Type B pancreatic cell (in vitro differentiated cells): ENCODE measurements at regions not wholly inside any gene's neighbourhood (a gene's known extent, or its start where the extent isn't known, plus 50 kb on each side); places are given as distances from the start of the nearest gene placed in this dataset.

Source experiments
- DNase-seq: peaks from one replicate; pipeline ENCODE4 v3.0.0; 2021; ENCODE audit warnings: mixed read lengths; ENCODE audit not compliant: unreplicated experiment; ENCODE audit errors: extremely low spot score
- H3K27ac Mint-ChIP-seq: 2 replicates; pipeline ENCODE4 v1.8.0; 2021; ENCODE audit warnings: mild to moderate bottlenecking, mixed read lengths
- H3K27me3 Mint-ChIP-seq: 2 replicates; pipeline ENCODE4 v1.8.0; 2021; ENCODE audit warnings: mixed read lengths
- H3K36me3 Mint-ChIP-seq: 2 replicates; pipeline ENCODE4 v1.8.0; 2021; ENCODE audit warnings: mixed read lengths
- H3K4me1 Mint-ChIP-seq: one replicate; pipeline ENCODE4 v1.8.0; 2021; ENCODE audit warnings: mixed read lengths; ENCODE audit not compliant: unreplicated experiment
- H3K4me3 Mint-ChIP-seq: 2 replicates; pipeline ENCODE4 v1.8.0; 2021; ENCODE audit warnings: mild to moderate bottlenecking, mixed read lengths
- H3K9me3 Mint-ChIP-seq: 2 replicates; pipeline ENCODE4 v1.8.0; 2021; ENCODE audit warnings: mixed read lengths
- TF ChIP-seq, protein P1 (sequence below): fragments of 200-600 bp; sonication (generic); conservative IDR thresholded peaks from 2 replicates; pipeline ENCODE4 v1.5.0; 2021; ENCODE audit warnings: antibody characterized with exemption, mild to moderate bottlenecking

- no peak for DNase-seq
- H3K27ac Mint-ChIP-seq = no peak overlapping the region
- H3K9me3 Mint-ChIP-seq = no peaks in the 10 kb centered on the region
- peaks cover 7% of the 10 kb centered on the region for H3K27me3 Mint-ChIP-seq
- peaks cover 4% of the 10 kb centered on the region for H3K36me3 Mint-ChIP-seq
- TF ChIP-seq, protein P1, sequence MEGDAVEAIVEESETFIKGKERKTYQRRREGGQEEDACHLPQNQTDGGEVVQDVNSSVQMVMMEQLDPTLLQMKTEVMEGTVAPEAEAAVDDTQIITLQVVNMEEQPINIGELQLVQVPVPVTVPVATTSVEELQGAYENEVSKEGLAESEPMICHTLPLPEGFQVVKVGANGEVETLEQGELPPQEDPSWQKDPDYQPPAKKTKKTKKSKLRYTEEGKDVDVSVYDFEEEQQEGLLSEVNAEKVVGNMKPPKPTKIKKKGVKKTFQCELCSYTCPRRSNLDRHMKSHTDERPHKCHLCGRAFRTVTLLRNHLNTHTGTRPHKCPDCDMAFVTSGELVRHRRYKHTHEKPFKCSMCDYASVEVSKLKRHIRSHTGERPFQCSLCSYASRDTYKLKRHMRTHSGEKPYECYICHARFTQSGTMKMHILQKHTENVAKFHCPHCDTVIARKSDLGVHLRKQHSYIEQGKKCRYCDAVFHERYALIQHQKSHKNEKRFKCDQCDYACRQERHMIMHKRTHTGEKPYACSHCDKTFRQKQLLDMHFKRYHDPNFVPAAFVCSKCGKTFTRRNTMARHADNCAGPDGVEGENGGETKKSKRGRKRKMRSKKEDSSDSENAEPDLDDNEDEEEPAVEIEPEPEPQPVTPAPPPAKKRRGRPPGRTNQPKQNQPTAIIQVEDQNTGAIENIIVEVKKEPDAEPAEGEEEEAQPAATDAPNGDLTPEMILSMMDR = no peak
- H3K4me1 Mint-ChIP-seq = peaks cover 9% of the 10 kb centered on the region
- H3K4me3 Mint-ChIP-seq = no peak overlapping the region
Measured at GRCh38 chr4:24411299-24411698, 173.1 kb downstream of the DHX15 start.

DNA sequence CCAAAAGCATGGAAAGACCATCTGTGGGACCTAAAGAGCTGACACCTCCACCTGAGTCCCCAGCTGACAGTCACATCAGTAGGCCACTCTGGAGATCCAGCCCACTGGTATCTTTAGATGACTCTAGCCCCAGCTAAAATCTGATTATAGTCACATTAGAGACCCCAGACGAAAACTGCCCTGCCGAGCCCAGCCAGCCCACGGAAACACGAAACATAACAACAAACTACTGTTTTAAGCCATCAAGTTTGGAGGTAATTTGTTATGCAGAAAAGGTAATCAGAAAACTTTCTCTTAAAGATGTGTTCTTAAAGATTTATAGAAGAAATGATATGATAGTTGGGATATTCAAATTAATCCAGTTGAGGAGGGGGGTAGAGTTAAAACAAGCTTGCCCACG lies 175.7 kb downstream of the DHX15 start:
- H3K27ac Mint-ChIP-seq = no peak overlapping the region
- no peak overlapping the region for H3K4me3 Mint-ChIP-seq
- no peaks in the 10 kb centered on the region for H3K9me3 Mint-ChIP-seq
- DNase-seq = no peak
- peaks cover 8% of the 10 kb centered on the region for H3K4me1 Mint-ChIP-seq
- peaks cover 4% of the 10 kb centered on the region for H3K36me3 Mint-ChIP-seq
- H3K27me3 Mint-ChIP-seq = peaks cover 6% of the 10 kb centered on the region
- TF ChIP-seq, protein P1 = no peak

DNA sequence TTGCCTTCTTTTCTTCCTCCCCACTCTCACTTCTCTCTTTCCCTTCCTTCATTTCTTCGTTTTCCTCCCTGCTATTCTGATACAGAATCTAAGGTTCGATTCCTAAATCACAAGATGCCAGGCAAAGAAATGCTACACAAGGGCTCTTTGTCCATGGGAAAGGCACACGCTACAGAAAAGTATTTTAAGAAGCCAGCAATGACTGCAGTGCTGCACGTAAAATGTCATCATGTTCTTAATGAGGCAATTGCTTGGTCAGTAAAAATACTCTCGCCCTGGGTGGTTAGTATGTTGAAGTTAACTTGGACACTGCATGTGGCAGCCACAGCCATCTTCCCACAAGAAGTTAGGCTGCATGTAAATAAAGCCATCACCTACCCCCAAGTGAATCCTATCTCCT lies 178.4 kb downstream of the DHX15 start:
- TF ChIP-seq, protein P1 = no peak

DNA sequence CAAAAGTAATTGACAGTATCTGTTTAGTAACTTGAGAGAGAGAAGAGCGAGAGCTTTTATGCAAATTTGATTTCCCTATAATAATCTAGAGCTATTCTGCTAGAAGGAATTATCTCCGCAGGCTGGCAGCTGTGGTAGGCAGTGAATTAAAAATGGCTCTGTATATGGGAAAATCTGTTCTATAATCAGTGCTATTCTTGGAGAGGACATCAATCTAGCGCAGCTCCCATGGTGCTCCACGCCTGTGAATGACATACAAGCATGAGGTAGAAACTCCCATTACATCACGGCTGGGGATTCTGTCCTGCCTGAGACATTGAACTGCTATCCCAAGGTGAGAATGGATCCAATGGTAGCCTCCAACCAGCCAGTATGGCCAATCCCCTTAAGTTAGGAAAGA lies 179.0 kb downstream of the DHX15 start:
- TF ChIP-seq, protein P1 = no peak
- H3K9me3 Mint-ChIP-seq = no peaks in the 10 kb centered on the region
- no peaks in the 10 kb centered on the region for H3K27me3 Mint-ChIP-seq
- H3K27ac Mint-ChIP-seq = no peak overlapping the region
- no peak overlapping the region for H3K4me3 Mint-ChIP-seq
- H3K4me1 Mint-ChIP-seq = no peaks in the 10 kb centered on the region
- DNase-seq = no peak
- no peaks in the 10 kb centered on the region for H3K36me3 Mint-ChIP-seq

More for the DNA sequence above, 178.4 kb downstream of the DHX15 start:
- Mint-ChIP-seq H3K27ac (no peak overlapping the region), H3K27me3 (no peaks in the 10 kb centered on the region), H3K9me3 (no peaks in the 10 kb centered on the region), H3K4me1 (no peaks in the 10 kb centered on the region), H3K36me3 (no peaks in the 10 kb centered on the region), H3K4me3 (no peak overlapping the region)
- no peak for DNase-seq

GRCh38 chr4:24404281-24404680 lies 180.1 kb downstream of the DHX15 start:
- Mint-ChIP-seq H3K27me3 (no peaks in the 10 kb centered on the region), H3K27ac (no peak overlapping the region), H3K4me1 (no peaks in the 10 kb centered on the region), H3K4me3 (no peak overlapping the region), H3K36me3 (no peaks in the 10 kb centered on the region), H3K9me3 (no peaks in the 10 kb centered on the region)
- TF ChIP-seq, protein P1 = no peak
- DNase-seq = no peak

- H3K4me1 Mint-ChIP-seq = no peaks in the 10 kb centered on the region
- no peak for DNase-seq
- no peak overlapping the region for H3K27ac Mint-ChIP-seq
- TF ChIP-seq, protein P1 = no peak
- no peaks in the 10 kb centered on the region for H3K27me3 Mint-ChIP-seq
- no peak overlapping the region for H3K4me3 Mint-ChIP-seq
- no peaks in the 10 kb centered on the region for H3K36me3 Mint-ChIP-seq
- no peaks in the 10 kb centered on the region for H3K9me3 Mint-ChIP-seq
Measured at GRCh38 chr4:24403265-24403664, 181.1 kb downstream of the DHX15 start.
